HepG2 (cell line): ENCODE measurements at regions not wholly inside any gene's neighbourhood (a gene's known extent, or its start where the extent isn't known, plus 50 kb on each side); places are given as distances from the start of the nearest gene placed in this dataset.

Experiments
- DPF2 ChIP-seq: sonication (generic); formaldehyde crosslinking; IDR thresholded peaks from 2 replicates; pipeline ENCODE4 v1.4.0; 2020; ENCODE audit warnings: mild to moderate bottlenecking, low read depth, missing genetic modification reagents, borderline replicate concordance
- EP300 ChIP-seq, 3 experiments: sonication (generic) in 1 of 3; formaldehyde crosslinking in 1 of 3; IDR thresholded peaks; 2 replicates each; pipeline versions ENCODE4 v1.5.1 to v1.6.1; 2011 to 2020; ENCODE audit warnings: low read depth in 2 of 3, low read length in 2 of 3, borderline replicate concordance in 1 of 3, improper control_type of control experiment in 1 of 3, mild to moderate bottlenecking in 1 of 3, missing genetic modification reagents in 1 of 3, moderate library complexity in 1 of 3
- FOXM1 ChIP-seq: sonication (generic); formaldehyde crosslinking; IDR thresholded peaks from 2 replicates; pipeline ENCODE4 v1.5.0; 2020; ENCODE audit warnings: missing genetic modification reagents
- HNRNPL ChIP-seq: fragments of 200-400 bp; formaldehyde crosslinking; IDR thresholded peaks from 2 replicates; pipeline ENCODE4 v1.6.1; 2017; ENCODE audit warnings: mild to moderate bottlenecking, low read depth, low read length
- JUN ChIP-seq: sonication (generic); formaldehyde crosslinking; IDR thresholded peaks from 2 replicates; pipeline ENCODE4 v1.4.0; 2020; ENCODE audit warnings: mild to moderate bottlenecking, missing genetic modification reagents
- NFE2L2 ChIP-seq: fragments of 150-350 bp; IDR thresholded peaks from 2 replicates; pipeline ENCODE4 v1.6.1; 2014; ENCODE audit warnings: low read length
- TF ChIP-seq, protein P1 (sequence below), 2 experiments: fragments of 450-650 bp in 1 of 2; sonication (generic) in 1 of 2; formaldehyde crosslinking; IDR thresholded peaks; 2 replicates each; pipeline versions ENCODE4 v1.5.0 to v1.8.0; 2020 to 2022; ENCODE audit warnings: mild to moderate bottlenecking in 1 of 2, missing genetic modification reagents in 1 of 2
- TF ChIP-seq, protein P2 (sequence below): sonication (generic); formaldehyde crosslinking; IDR thresholded peaks from 2 replicates; pipeline ENCODE4 v1.4.0; 2020; ENCODE audit warnings: missing genetic modification reagents, borderline replicate concordance
- TF ChIP-seq, protein P3 (sequence below): sonication (generic); formaldehyde crosslinking; IDR thresholded peaks from 2 replicates; pipeline ENCODE4 v1.5.0; 2020; ENCODE audit warnings: mild to moderate bottlenecking, missing genetic modification reagents, moderate library complexity
- TF ChIP-seq, protein P4 (sequence below): sonication (generic); formaldehyde crosslinking; IDR thresholded peaks from 2 replicates; pipeline ENCODE4 v1.8.0; 2022; ENCODE audit warnings: missing genetic modification reagents, mild to moderate bottlenecking, inconsistent platforms, borderline replicate concordance
- TF ChIP-seq, protein P5 (sequence below): sonication (generic); formaldehyde crosslinking; IDR thresholded peaks from 2 replicates; pipeline ENCODE4 v1.8.1; 2022; ENCODE audit warnings: mild to moderate bottlenecking, missing genetic modification reagents

DNA sequence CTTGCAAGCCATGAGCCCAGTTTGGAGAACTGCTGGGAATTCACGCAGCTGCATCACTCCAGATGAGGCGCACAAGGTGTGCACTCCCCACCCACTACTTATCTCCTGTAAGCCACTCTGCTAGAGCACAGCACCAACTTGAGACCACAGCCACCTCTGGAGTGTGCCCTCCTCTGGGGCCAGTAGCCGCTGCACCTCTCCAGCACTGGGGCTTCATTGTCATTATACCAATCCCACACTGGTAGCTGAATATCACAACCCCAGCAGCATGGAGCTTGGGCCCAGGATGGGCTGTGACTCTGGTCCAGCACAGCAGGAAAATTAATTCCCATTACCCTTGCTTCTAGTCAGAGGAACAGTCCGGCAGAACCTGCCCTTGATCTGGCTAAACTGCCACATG lies 125.6 kb downstream of the LSM5 start:
- TF ChIP-seq FOXM1, result no peak
- no peak for TF ChIP-seq NFE2L2
- TF ChIP-seq, protein P1, sequence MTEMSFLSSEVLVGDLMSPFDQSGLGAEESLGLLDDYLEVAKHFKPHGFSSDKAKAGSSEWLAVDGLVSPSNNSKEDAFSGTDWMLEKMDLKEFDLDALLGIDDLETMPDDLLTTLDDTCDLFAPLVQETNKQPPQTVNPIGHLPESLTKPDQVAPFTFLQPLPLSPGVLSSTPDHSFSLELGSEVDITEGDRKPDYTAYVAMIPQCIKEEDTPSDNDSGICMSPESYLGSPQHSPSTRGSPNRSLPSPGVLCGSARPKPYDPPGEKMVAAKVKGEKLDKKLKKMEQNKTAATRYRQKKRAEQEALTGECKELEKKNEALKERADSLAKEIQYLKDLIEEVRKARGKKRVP (CRISPR knock-in tag; IDR thresholded peaks at IDR 0.05), result no peak
- TF ChIP-seq, protein P2, sequence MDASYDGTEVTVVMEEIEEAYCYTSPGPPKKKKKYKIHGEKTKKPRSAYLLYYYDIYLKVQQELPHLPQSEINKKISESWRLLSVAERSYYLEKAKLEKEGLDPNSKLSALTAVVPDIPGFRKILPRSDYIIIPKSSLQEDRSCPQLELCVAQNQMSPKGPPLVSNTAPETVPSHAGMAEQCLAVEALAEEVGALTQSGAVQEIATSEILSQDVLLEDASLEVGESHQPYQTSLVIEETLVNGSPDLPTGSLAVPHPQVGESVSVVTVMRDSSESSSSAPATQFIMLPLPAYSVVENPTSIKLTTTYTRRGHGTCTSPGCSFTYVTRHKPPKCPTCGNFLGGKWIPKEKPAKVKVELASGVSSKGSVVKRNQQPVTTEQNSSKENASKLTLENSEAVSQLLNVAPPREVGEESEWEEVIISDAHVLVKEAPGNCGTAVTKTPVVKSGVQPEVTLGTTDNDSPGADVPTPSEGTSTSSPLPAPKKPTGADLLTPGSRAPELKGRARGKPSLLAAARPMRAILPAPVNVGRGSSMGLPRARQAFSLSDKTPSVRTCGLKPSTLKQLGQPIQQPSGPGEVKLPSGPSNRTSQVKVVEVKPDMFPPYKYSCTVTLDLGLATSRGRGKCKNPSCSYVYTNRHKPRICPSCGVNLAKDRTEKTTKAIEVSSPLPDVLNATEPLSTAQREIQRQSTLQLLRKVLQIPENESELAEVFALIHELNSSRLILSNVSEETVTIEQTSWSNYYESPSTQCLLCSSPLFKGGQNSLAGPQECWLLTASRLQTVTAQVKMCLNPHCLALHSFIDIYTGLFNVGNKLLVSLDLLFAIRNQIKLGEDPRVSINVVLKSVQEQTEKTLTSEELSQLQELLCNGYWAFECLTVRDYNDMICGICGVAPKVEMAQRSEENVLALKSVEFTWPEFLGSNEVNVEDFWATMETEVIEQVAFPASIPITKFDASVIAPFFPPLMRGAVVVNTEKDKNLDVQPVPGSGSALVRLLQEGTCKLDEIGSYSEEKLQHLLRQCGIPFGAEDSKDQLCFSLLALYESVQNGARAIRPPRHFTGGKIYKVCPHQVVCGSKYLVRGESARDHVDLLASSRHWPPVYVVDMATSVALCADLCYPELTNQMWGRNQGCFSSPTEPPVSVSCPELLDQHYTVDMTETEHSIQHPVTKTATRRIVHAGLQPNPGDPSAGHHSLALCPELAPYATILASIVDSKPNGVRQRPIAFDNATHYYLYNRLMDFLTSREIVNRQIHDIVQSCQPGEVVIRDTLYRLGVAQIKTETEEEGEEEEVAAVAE (CRISPR knock-in tag), result no peak
- TF ChIP-seq JUN (CRISPR knock-in tag), result no peak
- no peak for TF ChIP-seq EP300 (IDR thresholded peaks at IDR 0.05; ENCODE audit: low read depth in 2 of 2, low read length in 2 of 2)
- no peak for TF ChIP-seq EP300 (CRISPR knock-in tag; IDR thresholded peaks at IDR 0.05; ENCODE audit: borderline replicate concordance)
- TF ChIP-seq DPF2 (CRISPR knock-in tag), result no peak
- TF ChIP-seq, protein P3, sequence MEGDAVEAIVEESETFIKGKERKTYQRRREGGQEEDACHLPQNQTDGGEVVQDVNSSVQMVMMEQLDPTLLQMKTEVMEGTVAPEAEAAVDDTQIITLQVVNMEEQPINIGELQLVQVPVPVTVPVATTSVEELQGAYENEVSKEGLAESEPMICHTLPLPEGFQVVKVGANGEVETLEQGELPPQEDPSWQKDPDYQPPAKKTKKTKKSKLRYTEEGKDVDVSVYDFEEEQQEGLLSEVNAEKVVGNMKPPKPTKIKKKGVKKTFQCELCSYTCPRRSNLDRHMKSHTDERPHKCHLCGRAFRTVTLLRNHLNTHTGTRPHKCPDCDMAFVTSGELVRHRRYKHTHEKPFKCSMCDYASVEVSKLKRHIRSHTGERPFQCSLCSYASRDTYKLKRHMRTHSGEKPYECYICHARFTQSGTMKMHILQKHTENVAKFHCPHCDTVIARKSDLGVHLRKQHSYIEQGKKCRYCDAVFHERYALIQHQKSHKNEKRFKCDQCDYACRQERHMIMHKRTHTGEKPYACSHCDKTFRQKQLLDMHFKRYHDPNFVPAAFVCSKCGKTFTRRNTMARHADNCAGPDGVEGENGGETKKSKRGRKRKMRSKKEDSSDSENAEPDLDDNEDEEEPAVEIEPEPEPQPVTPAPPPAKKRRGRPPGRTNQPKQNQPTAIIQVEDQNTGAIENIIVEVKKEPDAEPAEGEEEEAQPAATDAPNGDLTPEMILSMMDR (CRISPR knock-in tag), result no peak
- TF ChIP-seq, protein P4, sequence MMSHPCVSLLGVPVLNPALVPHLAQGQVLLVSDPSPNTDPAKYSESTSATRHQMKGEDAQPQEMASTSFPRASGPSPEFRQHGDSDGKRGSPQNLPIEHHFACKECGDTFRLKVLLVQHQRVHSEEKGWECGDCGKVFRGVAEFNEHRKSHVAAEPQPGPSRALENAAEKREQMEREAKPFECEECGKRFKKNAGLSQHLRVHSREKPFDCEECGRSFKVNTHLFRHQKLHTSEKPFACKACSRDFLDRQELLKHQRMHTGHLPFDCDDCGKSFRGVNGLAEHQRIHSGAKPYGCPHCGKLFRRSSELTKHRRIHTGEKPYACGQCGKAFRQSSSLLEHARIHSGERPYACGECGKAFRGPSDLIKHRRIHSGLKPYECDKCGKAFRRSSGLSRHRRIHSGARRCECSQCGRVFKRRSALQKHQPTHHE (CRISPR knock-in tag), result no peak
- TF ChIP-seq, protein P5, sequence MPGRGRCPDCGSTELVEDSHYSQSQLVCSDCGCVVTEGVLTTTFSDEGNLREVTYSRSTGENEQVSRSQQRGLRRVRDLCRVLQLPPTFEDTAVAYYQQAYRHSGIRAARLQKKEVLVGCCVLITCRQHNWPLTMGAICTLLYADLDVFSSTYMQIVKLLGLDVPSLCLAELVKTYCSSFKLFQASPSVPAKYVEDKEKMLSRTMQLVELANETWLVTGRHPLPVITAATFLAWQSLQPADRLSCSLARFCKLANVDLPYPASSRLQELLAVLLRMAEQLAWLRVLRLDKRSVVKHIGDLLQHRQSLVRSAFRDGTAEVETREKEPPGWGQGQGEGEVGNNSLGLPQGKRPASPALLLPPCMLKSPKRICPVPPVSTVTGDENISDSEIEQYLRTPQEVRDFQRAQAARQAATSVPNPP (CRISPR knock-in tag), result no peak
- no peak for TF ChIP-seq HNRNPL
